T-helper 2 cell treated with Interferon-gamma antibody and Interleukin-4, amounts not matched to agents 5 μg/mL and 100 μg/mL, for 36 hours (primary cell): ENCODE measurements at regions not wholly inside any gene's neighbourhood (a gene's known extent, or its start where the extent isn't known, plus 50 kb on each side); places are given as distances from the start of the nearest gene placed in this dataset.

Source experiments
- DNase-seq: peaks from one replicate; pipeline ENCODE4 v3.0.0; 2021; ENCODE audit warnings: low spot score
- H3K27ac Mint-ChIP-seq: one replicate; pipeline ENCODE4 v1.8.0; 2021; ENCODE audit warnings: mild to moderate bottlenecking, mixed read lengths
- H3K27me3 Mint-ChIP-seq: one replicate; pipeline ENCODE4 v1.8.0; 2021; ENCODE audit warnings: low read depth, mixed read lengths
- H3K36me3 Mint-ChIP-seq: one replicate; pipeline ENCODE4 v1.8.0; 2021; ENCODE audit warnings: low read depth, mixed read lengths
- H3K4me1 Mint-ChIP-seq: one replicate; pipeline ENCODE4 v1.8.0; 2021; ENCODE audit warnings: low read depth, mixed read lengths
- H3K4me3 Mint-ChIP-seq: one replicate; pipeline ENCODE4 v1.8.0; 2022; ENCODE audit warnings: mild to moderate bottlenecking, moderate library complexity, mixed read lengths
- H3K9me3 Mint-ChIP-seq: one replicate; pipeline ENCODE4 v1.8.0; 2021; ENCODE audit warnings: mixed read lengths

DNA sequence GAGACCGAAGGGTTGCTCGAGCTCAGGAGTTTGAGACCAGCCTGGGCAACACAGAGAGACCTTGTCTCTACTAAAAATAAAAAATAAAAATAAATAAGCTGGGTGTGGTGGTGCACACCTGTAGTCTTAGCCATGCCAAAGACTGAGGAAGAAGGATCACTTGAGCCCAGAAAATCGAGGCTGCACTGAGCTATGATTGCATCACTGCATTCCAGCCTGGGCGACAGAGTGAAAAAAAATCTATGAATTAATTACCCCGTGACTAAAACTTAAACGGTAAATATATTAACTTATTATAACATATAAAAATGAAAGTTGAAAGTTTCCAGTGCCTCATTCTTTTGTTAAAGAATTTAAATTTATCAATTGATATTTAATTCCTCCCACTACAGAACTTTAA lies 273.7 kb downstream of the KLF12 start:
- DNase-seq, result no peak
- Mint-ChIP-seq H3K27ac (no peak overlapping the region), H3K36me3 (peaks cover 2% of the 10 kb centered on the region), H3K4me1 (peaks cover 5% of the 10 kb centered on the region), H3K9me3 (no peaks in the 10 kb centered on the region), H3K27me3 (no peaks in the 10 kb centered on the region), H3K4me3 (no peak overlapping the region)

DNA sequence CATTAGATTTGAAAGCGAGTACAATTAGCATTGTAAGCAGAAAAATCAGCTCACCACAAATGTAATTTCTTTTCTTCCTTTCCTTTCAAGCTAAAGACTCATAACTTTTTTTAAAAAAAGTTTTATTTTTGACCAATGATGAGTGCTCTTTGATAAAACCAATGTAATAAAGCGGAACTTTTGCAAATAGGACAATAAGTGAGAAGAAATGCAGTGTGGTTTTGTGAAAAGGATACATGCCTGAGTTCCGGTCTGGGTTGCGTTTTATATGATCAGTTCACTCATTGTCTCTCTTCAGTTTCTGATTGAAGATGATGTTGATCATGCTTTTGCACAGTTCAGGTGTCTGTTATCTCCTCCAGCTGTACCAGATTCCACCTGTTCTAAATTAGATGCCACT lies 274.4 kb downstream of the KLF12 start:
- Mint-ChIP-seq H3K27ac (no peak overlapping the region), H3K4me3 (no peak overlapping the region), H3K27me3 (no peaks in the 10 kb centered on the region), H3K9me3 (no peaks in the 10 kb centered on the region), H3K36me3 (peaks cover 6% of the 10 kb centered on the region), H3K4me1 (peaks cover 3% of the 10 kb centered on the region)
- DNase-seq, result no peak

DNA sequence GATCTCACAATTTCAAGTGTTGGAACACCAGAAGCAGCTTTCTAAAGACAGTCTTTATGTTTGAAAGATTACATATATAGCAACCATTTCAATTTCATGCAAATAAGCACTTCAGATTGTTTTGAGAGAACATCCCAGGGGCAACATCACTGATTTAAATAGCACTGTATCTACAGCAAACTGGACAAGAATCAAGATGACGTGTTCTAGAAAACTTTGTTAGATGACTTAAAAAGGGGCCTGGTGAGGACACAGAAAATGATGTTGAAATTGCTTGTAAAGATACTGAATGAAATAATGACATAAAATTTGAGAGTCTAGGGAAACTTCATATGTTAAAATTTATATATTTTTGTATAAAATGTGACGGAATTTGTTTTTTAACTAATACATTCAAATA lies 277.1 kb downstream of the KLF12 start:
- peaks cover 3% of the 10 kb centered on the region for H3K4me1 Mint-ChIP-seq
- H3K27ac Mint-ChIP-seq, result no peak overlapping the region
- peaks cover 7% of the 10 kb centered on the region for H3K36me3 Mint-ChIP-seq
- H3K9me3 Mint-ChIP-seq, result no peaks in the 10 kb centered on the region
- no peaks in the 10 kb centered on the region for H3K27me3 Mint-ChIP-seq
- no peak for DNase-seq
- no peak overlapping the region for H3K4me3 Mint-ChIP-seq

DNA sequence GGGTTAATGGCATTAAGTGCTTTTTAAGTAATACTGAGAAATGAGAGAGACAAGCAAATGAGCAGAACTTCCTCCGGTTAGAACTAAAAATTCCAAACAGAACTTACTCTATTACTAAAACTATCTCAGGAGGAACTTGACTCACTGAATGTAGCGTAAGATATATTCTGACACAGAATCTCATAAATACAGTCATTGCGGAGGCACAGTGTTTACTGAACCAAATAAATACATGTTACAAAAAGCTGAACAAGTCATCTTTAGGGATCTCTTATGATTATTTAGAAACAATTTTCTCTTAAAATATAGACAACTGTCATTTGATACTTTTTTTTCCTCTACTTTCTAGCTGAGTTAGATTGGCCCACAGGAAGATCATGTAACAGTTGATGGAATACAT lies 283.1 kb downstream of the KLF12 start:
- Mint-ChIP-seq H3K4me3 (no peak overlapping the region), H3K27ac (no peak overlapping the region), H3K27me3 (no peaks in the 10 kb centered on the region), H3K9me3 (no peaks in the 10 kb centered on the region), H3K36me3 (peaks cover 6% of the 10 kb centered on the region), H3K4me1 (peaks cover 5% of the 10 kb centered on the region)
- no peak for DNase-seq

DNA sequence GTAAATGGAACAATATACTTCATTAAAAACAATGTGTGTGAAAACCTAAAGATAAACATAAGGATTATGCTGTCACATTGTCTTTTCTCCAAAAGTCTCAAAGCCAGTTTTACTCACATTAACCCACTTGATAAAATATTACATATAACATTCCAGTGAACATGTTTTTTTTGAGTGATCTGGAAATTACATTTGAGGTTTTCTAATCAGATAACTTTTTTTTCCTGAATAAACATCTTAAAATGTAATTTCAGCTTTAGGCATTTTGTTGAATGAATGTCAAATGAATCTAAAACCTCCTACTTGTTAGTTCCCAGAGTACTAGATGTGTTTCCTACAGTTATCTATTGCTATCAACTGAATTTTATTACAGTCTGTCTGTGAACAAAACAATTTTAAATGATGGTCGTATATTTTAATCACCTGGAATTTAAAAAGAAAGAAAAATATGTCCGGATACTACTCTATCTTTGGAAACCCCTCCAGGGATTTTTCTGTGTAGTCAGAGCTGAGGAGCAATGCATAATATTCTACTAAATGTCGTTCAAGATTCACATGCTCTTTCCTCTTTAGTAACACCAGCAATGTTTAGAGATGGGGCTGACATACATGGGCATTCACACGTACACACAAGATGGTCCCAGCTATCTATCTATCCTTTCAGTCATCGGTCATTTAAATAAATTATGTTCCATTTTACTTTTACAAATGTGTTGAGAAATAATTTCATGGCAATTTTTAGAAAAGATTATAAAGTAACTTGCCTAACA lies 283.9 kb downstream of the KLF12 start:
- no peak for DNase-seq
- no peak overlapping the region for H3K27ac Mint-ChIP-seq
- H3K27me3 Mint-ChIP-seq, result no peaks in the 10 kb centered on the region
- H3K4me1 Mint-ChIP-seq, result peaks cover 5% of the 10 kb centered on the region
- H3K36me3 Mint-ChIP-seq, result peaks cover 5% of the 10 kb centered on the region
- H3K9me3 Mint-ChIP-seq, result no peaks in the 10 kb centered on the region
- no peak overlapping the region for H3K4me3 Mint-ChIP-seq

DNA sequence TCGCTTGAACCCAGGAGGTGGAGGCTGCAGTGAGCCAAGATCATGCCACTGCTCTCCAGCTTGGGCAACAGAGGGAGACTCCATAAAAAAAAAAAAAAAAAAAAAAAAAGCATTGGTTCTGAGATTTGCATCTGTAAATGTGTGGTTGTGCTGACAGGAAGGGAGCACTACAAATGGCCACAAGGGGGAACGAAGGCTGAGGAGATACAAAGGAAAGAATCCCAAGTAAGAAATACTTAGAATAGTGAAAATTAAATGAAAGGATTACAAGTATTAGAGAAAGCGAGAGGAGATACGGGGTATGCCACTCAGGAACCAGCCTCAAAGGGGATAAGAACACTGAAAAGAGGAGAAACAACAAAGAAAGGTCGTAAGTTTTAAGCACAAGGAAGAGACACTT lies 284.9 kb downstream of the KLF12 start:
- peaks cover 2% of the 10 kb centered on the region for H3K36me3 Mint-ChIP-seq
- H3K27ac Mint-ChIP-seq, result no peak overlapping the region
- no peaks in the 10 kb centered on the region for H3K27me3 Mint-ChIP-seq
- no peak for DNase-seq
- no peaks in the 10 kb centered on the region for H3K9me3 Mint-ChIP-seq
- H3K4me3 Mint-ChIP-seq, result no peak overlapping the region
- peaks cover 5% of the 10 kb centered on the region for H3K4me1 Mint-ChIP-seq

DNA sequence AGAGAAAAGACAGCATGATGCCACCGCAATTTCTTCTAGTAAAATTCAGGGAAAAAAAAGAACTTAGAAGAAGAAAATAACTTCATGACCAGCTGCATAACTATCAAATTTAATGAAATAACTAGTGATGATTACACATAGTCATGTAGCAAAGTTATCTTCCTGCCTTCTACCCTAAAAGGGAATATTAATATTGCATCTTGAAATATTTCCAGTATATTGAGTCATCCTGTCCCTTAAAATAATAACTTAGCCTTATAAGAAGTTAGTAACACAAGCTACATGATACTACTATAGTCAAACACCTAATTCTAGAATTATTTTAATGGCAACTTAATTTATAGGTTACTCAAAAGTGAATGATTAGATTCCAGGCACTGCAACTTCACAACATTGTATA lies 289.2 kb downstream of the KLF12 start:
- no peaks in the 10 kb centered on the region for H3K36me3 Mint-ChIP-seq
- peaks cover 5% of the 10 kb centered on the region for H3K4me1 Mint-ChIP-seq
- no peak overlapping the region for H3K27ac Mint-ChIP-seq
- H3K9me3 Mint-ChIP-seq, result no peaks in the 10 kb centered on the region
- no peak overlapping the region for H3K4me3 Mint-ChIP-seq
- no peak for DNase-seq
- no peaks in the 10 kb centered on the region for H3K27me3 Mint-ChIP-seq

DNA sequence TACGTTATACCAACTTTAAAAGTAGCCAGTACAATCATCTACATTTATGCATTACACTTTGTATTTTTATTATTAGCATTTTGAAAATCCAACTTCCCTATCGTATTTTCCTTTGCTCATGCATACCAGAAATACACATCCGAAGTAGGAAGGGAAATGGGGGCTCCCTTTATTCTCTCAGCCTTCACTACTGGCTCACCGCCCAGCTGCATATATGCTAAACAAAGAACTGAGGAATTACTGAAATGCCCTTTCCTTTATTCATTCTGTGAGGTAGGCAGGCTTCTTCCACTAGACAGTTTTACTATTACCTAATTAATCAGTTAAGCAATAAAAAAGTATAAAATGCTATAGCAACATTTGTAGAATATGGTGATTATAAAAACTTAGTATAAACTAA lies 291.6 kb downstream of the KLF12 start:
- DNase-seq, result no peak
- Mint-ChIP-seq H3K36me3 (no peaks in the 10 kb centered on the region), H3K4me1 (no peaks in the 10 kb centered on the region), H3K4me3 (no peak overlapping the region), H3K9me3 (no peaks in the 10 kb centered on the region), H3K27ac (no peak overlapping the region), H3K27me3 (no peaks in the 10 kb centered on the region)

DNA sequence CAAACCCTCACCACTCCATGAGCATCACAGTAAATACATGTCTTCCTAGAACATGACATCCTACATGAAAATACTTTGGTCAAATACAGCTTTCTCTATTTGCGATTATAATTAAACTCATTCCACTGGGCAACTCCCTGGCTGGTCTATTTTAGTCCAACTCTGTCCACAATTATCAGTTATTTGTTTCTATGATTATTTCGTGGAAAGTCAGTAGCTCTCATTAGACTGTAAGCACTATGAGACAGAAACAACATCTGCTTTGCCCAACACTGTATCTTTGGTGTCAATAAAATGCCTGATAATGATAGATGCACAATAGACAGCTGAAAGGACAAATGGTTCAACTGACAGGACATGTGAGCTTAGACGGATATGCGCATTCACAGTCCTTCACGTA lies 292.0 kb downstream of the KLF12 start:
- Mint-ChIP-seq H3K9me3 (no peaks in the 10 kb centered on the region), H3K27me3 (no peaks in the 10 kb centered on the region), H3K4me1 (no peaks in the 10 kb centered on the region), H3K4me3 (no peak overlapping the region), H3K27ac (no peak overlapping the region), H3K36me3 (no peaks in the 10 kb centered on the region)
- DNase-seq, result no peak

DNA sequence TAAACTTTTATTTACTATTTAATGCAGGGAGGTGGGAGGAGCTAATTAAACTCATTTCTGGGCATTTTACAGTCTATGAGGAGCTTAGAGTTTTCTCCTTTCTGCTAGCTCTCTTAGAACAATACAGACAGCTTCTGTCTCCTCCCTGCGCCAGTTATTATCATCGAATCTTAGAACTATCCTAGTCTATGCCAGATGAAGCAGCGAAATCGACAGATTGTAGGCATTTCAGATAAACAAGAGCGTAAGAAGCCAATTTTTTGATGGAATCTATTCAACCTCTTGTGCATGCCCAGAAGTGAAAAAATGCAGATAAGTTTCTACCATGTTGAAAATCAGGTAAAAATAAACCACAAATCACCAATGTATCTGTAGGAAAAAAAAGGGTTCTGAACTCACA lies 297.1 kb downstream of the KLF12 start:
- Mint-ChIP-seq H3K4me1 (peaks cover 8% of the 10 kb centered on the region), H3K27ac (no peak overlapping the region), H3K36me3 (no peaks in the 10 kb centered on the region), H3K9me3 (no peaks in the 10 kb centered on the region), H3K27me3 (no peaks in the 10 kb centered on the region), H3K4me3 (no peak overlapping the region)
- no peak for DNase-seq

DNA sequence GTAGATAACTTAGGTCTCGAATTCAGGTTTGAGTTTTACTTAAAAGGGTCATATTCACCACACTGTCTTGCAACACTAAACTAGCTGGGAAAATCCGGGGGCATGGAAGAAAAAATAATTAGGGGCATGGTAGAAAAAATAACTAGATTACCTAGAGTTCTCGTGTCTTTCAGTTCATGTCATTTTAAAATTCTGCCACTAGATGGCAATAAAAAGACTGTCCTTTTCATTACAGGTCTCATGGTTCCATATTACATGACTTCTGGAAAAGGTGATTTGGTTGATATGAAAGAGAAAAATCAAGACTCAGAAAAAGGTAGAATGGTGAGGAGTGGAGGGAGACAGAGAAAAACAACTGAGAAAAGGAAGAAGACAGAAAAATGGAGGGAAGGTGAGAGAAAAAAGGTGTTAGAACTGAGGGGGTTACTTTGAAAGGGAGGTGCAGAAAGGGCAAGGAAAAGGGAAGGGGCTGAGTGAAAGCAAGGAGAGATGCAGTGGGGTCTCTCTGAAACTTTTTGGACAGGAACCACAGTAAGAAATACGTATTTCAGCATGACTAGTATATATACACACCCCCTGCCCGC lies 299.0 kb downstream of the KLF12 start:
- Mint-ChIP-seq H3K27ac (no peak overlapping the region), H3K27me3 (no peaks in the 10 kb centered on the region), H3K4me1 (peaks cover 10% of the 10 kb centered on the region), H3K4me3 (no peak overlapping the region), H3K36me3 (no peaks in the 10 kb centered on the region), H3K9me3 (no peaks in the 10 kb centered on the region)
- DNase-seq, result no peak

DNA sequence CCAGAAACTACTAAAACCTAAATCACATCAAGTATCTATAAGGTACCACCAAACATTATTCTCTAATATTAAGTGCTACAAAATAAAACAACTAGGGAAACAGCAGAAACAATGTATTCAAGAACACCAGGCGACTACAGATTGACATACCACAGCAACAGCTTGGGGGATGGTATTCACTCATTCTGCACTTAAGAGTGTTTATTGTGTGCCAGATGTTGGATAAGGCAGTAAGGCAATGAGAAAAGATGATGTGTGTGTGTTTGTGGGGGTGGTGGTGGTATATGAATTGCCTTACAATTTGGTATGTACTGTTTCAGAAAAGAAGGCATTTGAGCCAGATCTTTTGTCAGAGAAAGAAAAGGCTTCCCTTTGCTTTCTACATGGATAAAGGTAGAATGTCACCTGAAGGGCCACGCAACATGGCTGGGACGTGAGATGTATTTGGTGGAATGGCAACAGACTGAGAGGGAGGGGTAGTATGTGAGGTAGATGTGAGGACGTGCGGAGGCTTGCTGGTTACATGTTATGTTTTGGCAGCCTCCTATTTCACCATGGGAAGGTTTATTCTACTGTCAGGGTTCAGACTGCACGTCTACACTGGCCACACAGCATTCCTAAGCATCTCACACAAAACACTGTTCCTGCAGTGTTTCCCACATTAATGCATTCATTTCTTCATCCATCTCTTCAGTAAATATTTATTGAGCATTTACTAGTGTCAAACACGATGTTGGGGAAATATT lies 300.7 kb downstream of the KLF12 start:
- H3K27ac Mint-ChIP-seq, result no peak overlapping the region

DNA sequence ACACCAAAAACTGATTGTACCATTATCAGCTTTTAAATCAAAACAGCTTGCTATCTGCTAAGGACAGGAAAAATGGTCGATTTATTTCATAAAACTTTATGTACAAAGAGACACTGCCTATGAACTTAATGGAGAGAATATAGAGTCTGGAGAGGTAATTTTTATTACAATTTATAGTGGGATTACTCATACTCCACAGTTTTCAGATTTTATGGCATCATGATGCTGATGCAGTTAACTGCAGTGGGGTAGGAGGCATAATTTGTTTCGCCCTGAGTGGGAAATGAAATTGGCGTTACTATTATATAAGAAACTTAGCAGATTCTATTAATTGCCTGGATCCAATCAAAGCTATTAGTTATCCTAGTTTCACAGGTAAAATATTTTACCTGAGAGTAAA lies 301.4 kb downstream of the KLF12 start:
- Mint-ChIP-seq H3K4me3 (no peak overlapping the region), H3K36me3 (no peaks in the 10 kb centered on the region), H3K4me1 (peaks cover 14% of the 10 kb centered on the region), H3K27ac (no peak overlapping the region), H3K9me3 (no peaks in the 10 kb centered on the region), H3K27me3 (no peaks in the 10 kb centered on the region)
- no peak for DNase-seq

More for the DNA sequence above, 300.7 kb downstream of the KLF12 start:
- Mint-ChIP-seq H3K4me3 (no peak overlapping the region), H3K36me3 (no peaks in the 10 kb centered on the region), H3K27me3 (no peaks in the 10 kb centered on the region), H3K4me1 (peaks cover 13% of the 10 kb centered on the region), H3K9me3 (no peaks in the 10 kb centered on the region)
- no peak for DNase-seq

DNA sequence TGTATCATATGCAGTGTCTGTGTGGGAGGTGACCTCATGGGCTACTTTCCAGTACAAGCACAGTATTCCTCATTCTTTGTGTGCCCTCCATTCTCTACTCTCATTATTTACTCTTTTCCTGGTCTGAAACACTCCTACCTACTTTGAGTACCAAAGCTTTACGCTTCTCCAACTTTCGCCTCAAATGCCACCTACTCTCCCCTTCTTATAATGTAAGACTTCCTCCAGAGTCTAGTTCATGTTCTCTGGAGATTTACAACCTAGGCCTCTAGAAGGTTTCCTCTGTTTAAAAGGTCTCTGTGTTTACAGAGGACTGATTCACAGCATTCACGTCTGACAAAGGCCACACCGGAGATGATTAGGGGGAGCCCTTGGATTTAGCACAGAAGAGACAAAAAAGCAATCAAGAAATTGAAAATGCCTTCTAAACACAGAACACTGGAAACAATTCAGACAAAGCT lies 302.0 kb downstream of the KLF12 start:
- H3K27me3 Mint-ChIP-seq, result no peaks in the 10 kb centered on the region
- H3K4me1 Mint-ChIP-seq, result peaks cover 14% of the 10 kb centered on the region
- H3K27ac Mint-ChIP-seq, result no peak overlapping the region
- H3K9me3 Mint-ChIP-seq, result no peaks in the 10 kb centered on the region
- no peak for DNase-seq
- H3K4me3 Mint-ChIP-seq, result no peak overlapping the region
- no peaks in the 10 kb centered on the region for H3K36me3 Mint-ChIP-seq
